ENCODE measurements at regions not wholly inside any gene's neighbourhood (a gene's known extent, or its start where the extent isn't known, plus 50 kb on each side); places are given as distances from the start of the nearest gene placed in this dataset.

DNA sequence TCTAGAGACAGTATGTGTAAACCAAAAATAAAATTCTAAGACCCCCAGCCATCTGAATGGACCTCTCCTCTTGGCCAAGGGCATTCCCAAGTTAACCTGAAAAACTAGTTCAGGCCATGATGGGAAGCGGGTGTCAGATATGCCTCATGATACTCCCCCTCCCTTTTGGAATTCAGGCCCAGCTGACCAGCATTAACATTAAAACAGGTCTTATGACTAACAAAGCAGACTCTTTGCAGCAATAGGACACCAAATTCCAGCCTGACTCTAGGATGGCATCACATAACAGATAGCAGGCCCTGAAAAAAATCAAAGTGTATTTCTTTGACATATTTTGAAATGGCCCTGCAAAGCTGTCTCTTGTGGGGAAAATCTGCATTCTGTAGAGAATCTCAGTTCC lies 73.3 kb upstream of the L3MBTL4 start:
- intact Hi-C loops (cut with micrococcal nuclease; ENCODE audit: unreplicated experiment) = no loop called here
- no peaks in the 10 kb centered on the region for H3K9me3 ChIP-seq (ENCODE audit: low read length)
- H3K4me1 ChIP-seq (ENCODE audit: insufficient read depth, low read length, poor library complexity, severe bottlenecking) = no peaks in the 10 kb centered on the region
- H3K36me3 ChIP-seq (ENCODE audit: insufficient read depth, low read length) = no peaks in the 10 kb centered on the region
- no peak overlapping the region for H2AFZ ChIP-seq (ENCODE audit: low read length)
- no peak overlapping the region for H3K4me2 ChIP-seq (ENCODE audit: low read length)
- no peaks in the 10 kb centered on the region for H4K20me1 ChIP-seq (ENCODE audit: insufficient read depth, low read length)
- no peaks in the 10 kb centered on the region for H3K79me2 ChIP-seq (ENCODE audit: insufficient read depth, low read depth, low read length)
- TF ChIP-seq, protein P1, sequence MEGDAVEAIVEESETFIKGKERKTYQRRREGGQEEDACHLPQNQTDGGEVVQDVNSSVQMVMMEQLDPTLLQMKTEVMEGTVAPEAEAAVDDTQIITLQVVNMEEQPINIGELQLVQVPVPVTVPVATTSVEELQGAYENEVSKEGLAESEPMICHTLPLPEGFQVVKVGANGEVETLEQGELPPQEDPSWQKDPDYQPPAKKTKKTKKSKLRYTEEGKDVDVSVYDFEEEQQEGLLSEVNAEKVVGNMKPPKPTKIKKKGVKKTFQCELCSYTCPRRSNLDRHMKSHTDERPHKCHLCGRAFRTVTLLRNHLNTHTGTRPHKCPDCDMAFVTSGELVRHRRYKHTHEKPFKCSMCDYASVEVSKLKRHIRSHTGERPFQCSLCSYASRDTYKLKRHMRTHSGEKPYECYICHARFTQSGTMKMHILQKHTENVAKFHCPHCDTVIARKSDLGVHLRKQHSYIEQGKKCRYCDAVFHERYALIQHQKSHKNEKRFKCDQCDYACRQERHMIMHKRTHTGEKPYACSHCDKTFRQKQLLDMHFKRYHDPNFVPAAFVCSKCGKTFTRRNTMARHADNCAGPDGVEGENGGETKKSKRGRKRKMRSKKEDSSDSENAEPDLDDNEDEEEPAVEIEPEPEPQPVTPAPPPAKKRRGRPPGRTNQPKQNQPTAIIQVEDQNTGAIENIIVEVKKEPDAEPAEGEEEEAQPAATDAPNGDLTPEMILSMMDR (conservative IDR thresholded peaks at IDR 0.05; ENCODE audit: low read length) = no peak
- TF ChIP-seq EZH2phosphoT487 (IDR thresholded peaks at IDR 0.05; ENCODE audit: borderline replicate concordance, low read depth, low read length) = no peak
- DNase-seq (ENCODE audit: low spot score) = no peak
- BruUV-seq (replicated peaks) = no TSS peak
- no peaks in the 10 kb centered on the region for H3K9me2 ChIP-seq (ENCODE audit: insufficient read depth, low read length)
- H3K4me3 ChIP-seq (ENCODE audit: low read depth, low read length, poor library complexity, severe bottlenecking) = no peak overlapping the region
- POLR2A ChIA-PET = no interaction called here
- CTCF ChIA-PET (ENCODE audit: unreplicated experiment) = interaction anchor here (0.6 kb wide), 1 partner anchor 383 kb away, joined by 3 read pairs; no protein-coding TSS in a partner anchor
- H3K27ac ChIP-seq (ENCODE audit: low read depth, low read length, poor library complexity, severe bottlenecking) = no peak overlapping the region

DNA sequence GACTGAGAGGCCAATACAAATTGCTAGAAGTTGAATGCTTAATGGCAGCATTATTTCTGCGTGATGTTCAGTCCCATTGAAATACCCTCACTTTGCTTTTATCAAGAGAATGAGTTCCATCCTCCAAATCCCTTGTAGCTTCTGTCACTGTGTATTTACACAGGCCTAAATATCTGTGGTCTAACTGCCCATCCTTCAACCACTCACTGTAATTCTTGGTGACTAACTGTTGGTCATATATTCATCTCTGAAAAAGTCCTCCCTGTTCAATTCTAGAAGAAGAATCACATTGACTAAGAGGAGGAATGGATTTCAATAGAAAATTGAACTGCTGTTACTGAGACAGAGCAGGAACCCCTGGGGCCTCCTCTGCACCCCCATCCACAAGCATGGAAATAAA lies 74.2 kb upstream of the L3MBTL4 start:
- TF ChIP-seq, protein P1 (conservative IDR thresholded peaks at IDR 0.05; ENCODE audit: low read length) = no peak
- TF ChIP-seq EZH2phosphoT487 (IDR thresholded peaks at IDR 0.05; ENCODE audit: borderline replicate concordance, low read depth, low read length) = no peak
- Histone ChIP-seq H3K36me3 (ENCODE audit: insufficient read depth, low read length) (no peaks in the 10 kb centered on the region), H3K9me2 (ENCODE audit: insufficient read depth, low read length) (no peaks in the 10 kb centered on the region), H2AFZ (ENCODE audit: low read length) (no peak overlapping the region), H3K4me2 (ENCODE audit: low read length) (no peak overlapping the region), H3K9me3 (ENCODE audit: low read length) (no peaks in the 10 kb centered on the region), H3K4me1 (ENCODE audit: insufficient read depth, low read length, poor library complexity, severe bottlenecking) (no peaks in the 10 kb centered on the region), H3K27ac (ENCODE audit: low read depth, low read length, poor library complexity, severe bottlenecking) (no peak overlapping the region), H3K79me2 (ENCODE audit: insufficient read depth, low read depth, low read length) (no peaks in the 10 kb centered on the region), H4K20me1 (ENCODE audit: insufficient read depth, low read length) (no peaks in the 10 kb centered on the region), H3K4me3 (ENCODE audit: low read depth, low read length, poor library complexity, severe bottlenecking) (no peak overlapping the region)
- intact Hi-C loops (cut with micrococcal nuclease; ENCODE audit: unreplicated experiment) = no loop called here
- DNase-seq (ENCODE audit: low spot score) = no peak
- BruUV-seq (replicated peaks) = no TSS peak
- POLR2A ChIA-PET = no interaction called here
- CTCF ChIA-PET (ENCODE audit: unreplicated experiment) = no interaction called here

- no TSS peak for BruUV-seq (replicated peaks)
- Histone ChIP-seq H3K79me2 (ENCODE audit: insufficient read depth, low read depth, low read length) (no peaks in the 10 kb centered on the region), H3K9me2 (ENCODE audit: insufficient read depth, low read length) (no peaks in the 10 kb centered on the region), H3K4me1 (ENCODE audit: insufficient read depth, low read length, poor library complexity, severe bottlenecking) (no peaks in the 10 kb centered on the region), H2AFZ (ENCODE audit: low read length) (no peak overlapping the region), H3K36me3 (ENCODE audit: insufficient read depth, low read length) (no peaks in the 10 kb centered on the region), H4K20me1 (ENCODE audit: insufficient read depth, low read length) (no peaks in the 10 kb centered on the region), H3K4me3 (ENCODE audit: low read depth, low read length, poor library complexity, severe bottlenecking) (no peak overlapping the region), H3K4me2 (ENCODE audit: low read length) (no peak overlapping the region), H3K27ac (ENCODE audit: low read depth, low read length, poor library complexity, severe bottlenecking) (no peak overlapping the region), H3K9me3 (ENCODE audit: low read length) (no peaks in the 10 kb centered on the region)
- CTCF ChIA-PET (ENCODE audit: unreplicated experiment) = no interaction called here
- intact Hi-C loops (cut with micrococcal nuclease; ENCODE audit: unreplicated experiment) = no loop called here
- POLR2A ChIA-PET = no interaction called here
- no peak for DNase-seq (ENCODE audit: low spot score)
- TF ChIP-seq, protein P1 (conservative IDR thresholded peaks at IDR 0.05; ENCODE audit: low read length) = no peak
- no peak for TF ChIP-seq EZH2phosphoT487 (IDR thresholded peaks at IDR 0.05; ENCODE audit: borderline replicate concordance, low read depth, low read length)
Observed at GRCh38 chr18:6489977-6490376, 75.3 kb upstream of the L3MBTL4 start.
